Lung microvascular endothelial cell (primary cell): ENCODE measurements at regions not wholly inside any gene's neighbourhood (a gene's known extent, or its start where the extent isn't known, plus 50 kb on each side); places are given as distances from the start of the nearest gene placed in this dataset.
"Not testable (repeated sequence)": the region's sequence is repeated elsewhere in the genome, so short reads cannot be mapped to it uniquely, and the experiment has no call there.

ENCODE experiments used
- DNase-seq, 2 donors: peaks; one replicate each; pipeline versions ENCODE4 v3.0.0 to v3.0.0-alpha.2; 2010; ENCODE audit warnings: low read depth in 2 of 2

GRCh38 chr7:109616551-109617069 lies 1046.9 kb downstream of the DNAJB9 start:
- no peak for DNase-seq

DNA sequence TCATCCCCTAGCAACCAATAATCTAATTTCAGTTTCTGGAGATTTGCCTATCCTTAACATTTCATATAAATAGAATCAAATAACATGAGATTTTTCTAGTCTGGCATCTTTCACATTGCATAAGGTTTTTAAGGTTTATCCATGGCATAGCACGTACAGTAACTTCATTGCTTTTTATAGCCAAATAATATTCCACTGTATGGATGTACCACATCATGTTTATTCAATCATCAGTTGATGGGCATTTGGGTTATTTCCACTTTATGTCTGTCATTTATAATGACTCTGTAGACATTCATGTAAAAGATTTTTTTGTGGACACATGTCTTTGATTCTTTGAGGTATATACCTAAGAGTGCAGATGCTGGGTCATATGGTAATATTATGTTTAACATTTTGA lies 1052.6 kb downstream of the DNAJB9 start:
- no peak for DNase-seq

- not testable (repeated sequence) for DNase-seq
These were observed 1063.2 kb downstream of the DNAJB9 start for GRCh38 chr7:109632890-109633289.

GRCh38 chr7:109635374-109635773 lies 1065.7 kb downstream of the DNAJB9 start:
- DNase-seq, result no peak

GRCh38 chr7:109637428-109637990 lies 1067.8 kb downstream of the DNAJB9 start:
- DNase-seq, result no peak

- no peak for DNase-seq
These were observed 1068.6 kb downstream of the DNAJB9 start for GRCh38 chr7:109638321-109638720.

- no peak for DNase-seq
These were observed 1069.9 kb downstream of the DNAJB9 start for GRCh38 chr7:109639561-109639960.

DNA sequence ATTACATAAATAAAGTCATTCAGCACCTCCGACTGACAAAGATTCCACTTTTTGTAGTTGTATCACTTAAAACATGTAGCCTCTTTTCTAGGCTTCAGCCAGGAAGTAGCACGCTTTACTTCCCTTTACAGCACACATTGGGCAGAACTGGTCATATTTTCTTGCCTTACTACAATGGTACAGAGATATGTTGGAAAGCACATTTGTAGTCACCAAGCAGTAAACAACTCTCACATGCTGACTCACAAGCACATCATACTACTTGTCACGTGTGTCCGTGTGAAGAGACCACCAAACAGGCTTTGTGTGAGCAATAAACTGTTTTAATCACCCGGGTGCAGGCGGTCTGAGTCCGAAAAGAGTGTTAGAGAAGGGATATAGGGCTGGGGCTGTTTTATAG lies 1071.8 kb downstream of the DNAJB9 start:
- no peak for DNase-seq

DNA sequence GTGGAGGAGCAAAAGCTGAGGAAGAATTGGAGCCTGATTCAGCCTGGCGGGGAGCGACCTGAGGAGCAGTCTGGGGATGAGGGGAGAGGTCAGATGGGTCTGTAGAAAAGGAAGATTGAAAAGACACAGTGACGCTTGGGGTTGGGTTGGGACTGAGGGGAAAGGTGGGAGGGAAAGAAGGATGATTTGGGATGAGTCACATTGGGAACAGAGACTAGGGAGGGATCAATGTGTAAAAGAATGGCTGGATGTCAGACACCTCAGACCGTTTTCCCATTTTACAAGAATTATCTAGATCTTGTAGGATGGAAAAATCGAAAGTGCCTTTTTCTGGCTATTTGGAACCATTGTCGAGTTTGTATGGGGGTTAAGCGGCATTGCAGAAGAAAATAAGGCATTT lies 1076.5 kb downstream of the DNAJB9 start:
- no peak for DNase-seq

GRCh38 chr7:109646594-109646993 lies 1076.9 kb downstream of the DNAJB9 start:
- DNase-seq, result not testable (repeated sequence)

DNA sequence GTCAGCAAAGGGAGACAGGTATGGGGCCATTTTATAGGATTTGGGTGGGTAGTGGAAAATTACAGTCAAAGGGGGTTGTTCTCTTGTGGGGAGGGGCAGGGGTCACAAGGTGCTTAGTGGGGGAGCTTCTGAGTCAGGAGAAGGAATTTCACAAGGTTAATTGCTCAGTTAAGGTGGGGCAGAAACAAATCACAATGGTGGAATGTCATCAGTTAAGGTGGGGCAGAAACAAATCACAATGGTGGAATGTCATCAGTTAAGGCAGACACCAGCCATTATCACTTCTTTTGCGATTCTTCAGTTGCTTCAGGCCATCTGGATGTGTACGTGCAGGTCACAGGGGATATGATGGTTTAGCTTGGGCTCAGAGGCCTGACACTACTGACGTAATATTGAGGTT lies 1077.6 kb downstream of the DNAJB9 start:
- not testable (repeated sequence) for DNase-seq

GRCh38 chr7:109659261-109659660 lies 1089.6 kb downstream of the DNAJB9 start:
- no peak for DNase-seq

DNA sequence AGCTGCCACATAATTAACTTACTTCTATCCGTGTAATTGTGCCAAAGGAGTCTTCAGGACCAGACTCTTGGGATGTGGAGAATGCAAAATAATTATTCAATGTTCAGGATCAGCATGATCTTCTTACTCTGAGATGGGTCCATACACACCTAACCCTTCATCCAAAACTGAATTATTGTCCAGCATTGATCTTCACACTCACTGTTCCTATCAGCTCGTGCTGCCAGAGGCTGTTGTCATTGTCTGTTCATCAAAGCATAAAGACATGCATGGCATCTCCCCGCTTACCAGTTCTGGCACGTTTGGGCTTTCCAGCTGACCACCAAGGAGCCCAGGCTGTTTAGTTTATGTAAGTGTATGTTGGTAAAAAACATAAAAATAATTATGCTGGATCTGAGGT lies 1090.7 kb downstream of the DNAJB9 start:
- no peak for DNase-seq

DNA sequence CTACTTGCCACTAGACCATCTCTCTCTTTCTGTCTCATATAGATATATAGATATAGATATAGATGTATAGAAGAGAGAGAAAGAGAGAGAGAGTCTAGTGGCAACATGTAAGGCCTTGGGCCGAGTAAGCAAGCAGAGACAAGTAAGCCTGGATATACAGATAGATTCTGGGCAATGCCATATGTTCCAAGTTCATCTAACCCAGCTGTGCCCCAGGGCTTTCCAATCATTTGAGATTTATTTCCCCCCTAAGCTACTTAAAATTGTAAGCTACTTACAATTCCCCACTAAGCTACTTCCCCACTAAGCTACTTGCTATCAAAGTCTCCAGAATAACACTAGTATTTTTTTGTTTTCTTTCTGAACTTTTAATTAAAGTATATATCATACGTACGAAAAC lies 1094.1 kb downstream of the DNAJB9 start:
- DNase-seq, result no peak

- DNase-seq, result not testable (repeated sequence)
These were observed 1117.6 kb downstream of the DNAJB9 start for GRCh38 chr7:109687269-109687668.

GRCh38 chr7:109692613-109693012 lies 1122.9 kb downstream of the DNAJB9 start:
- DNase-seq, result not testable (repeated sequence)

DNA sequence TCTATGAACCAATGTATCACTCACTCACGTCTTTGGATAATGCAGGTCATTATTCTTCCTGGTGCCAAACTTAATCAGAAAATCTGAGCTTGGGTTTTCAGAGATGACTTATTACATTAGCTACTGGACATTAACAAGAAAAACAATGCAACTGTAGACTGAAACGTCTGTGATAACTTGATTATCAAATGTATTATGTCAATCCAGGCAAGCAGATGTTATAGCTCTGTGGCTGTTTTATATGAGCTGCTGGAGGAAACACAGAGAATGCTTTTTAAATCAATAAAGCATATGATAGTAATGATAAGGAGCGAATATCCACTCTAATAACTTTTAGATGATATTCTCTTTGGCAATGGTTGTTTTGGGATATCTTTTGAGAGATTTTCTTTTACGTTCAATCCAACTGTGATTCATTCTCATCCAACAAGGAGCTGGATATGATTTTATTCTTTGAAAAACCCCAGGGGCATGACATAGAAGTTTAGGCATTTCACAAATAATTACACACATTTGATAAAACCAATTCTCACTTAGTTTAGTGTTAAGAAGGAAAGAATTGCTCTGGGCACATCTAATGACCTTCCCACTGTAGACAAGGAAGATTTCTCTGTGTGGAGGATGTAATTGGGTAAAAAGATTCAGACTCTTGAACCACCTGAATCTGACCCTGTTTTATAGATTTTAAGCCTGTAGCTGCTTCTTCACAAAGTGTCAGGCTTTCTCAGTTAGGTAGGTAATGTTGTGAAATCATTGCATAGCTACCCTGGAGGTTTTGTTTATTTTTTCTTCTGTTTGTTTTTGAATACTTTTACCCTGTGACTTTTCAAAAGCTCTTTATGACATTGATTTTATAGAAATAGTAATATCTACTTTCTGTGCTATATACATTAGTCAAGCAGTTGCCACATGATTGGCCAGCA lies 1124.7 kb downstream of the DNAJB9 start:
- no peak for DNase-seq

DNA sequence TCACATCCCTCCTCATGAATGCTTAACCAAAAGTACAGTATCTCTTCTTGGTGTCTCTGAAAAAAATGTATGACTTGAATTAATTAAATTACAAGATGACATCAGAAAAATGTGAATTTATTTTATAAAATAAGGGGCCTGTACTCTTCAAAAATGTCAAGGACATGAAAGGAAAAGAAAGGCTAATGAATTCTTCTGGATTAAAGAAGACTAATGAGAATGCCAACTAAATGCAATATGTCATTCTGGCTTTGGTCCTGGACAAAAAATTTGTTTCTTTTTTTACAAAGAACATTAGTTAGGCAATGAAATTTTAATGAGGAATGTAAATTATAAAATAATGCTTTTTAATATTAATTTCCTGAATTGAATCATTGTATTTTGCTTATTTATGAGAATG lies 1125.7 kb downstream of the DNAJB9 start:
- no peak for DNase-seq

DNA sequence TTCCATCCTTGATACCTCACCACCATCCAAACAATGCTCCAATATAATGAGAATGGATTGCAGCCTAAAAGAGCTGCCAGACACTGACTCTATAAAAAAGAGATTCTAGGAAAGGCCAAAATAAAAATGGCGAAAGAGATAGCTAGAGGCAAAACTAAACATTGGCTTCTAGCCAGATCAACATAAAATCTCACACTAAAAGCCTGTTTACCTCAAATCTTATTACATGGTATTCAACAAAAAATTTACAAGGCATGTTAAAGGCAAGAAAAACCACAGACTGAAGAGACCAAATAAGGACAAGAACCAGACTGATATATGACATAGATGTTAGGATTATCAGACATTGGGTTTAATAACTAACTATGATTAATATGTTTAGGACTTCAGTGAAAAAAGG lies 1127.0 kb downstream of the DNAJB9 start:
- DNase-seq, result no peak

DNA sequence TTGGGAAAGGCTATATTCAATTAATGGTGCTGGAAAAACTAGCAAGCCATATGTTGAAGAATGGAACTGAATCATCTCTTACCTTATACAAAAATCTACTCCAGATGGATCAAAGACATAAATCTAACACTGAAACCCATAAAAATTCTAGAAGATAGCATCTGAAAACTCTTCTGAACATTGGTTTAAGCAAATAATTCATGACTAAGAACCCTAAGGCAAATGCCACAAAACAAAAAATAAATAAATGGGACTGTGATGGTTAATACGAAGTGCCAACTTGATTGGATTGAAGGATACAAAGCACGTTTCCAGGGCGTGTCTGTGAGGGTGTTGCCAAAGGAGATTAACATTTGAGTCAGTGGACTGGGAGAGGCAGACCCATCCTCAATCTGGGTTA lies 1130.0 kb downstream of the DNAJB9 start:
- no peak for DNase-seq

GRCh38 chr7:109713366-109713765 lies 1143.7 kb downstream of the DNAJB9 start:
- no peak for DNase-seq

GRCh38 chr7:109719359-109719758 lies 1149.7 kb downstream of the DNAJB9 start:
- not testable (repeated sequence) for DNase-seq

DNA sequence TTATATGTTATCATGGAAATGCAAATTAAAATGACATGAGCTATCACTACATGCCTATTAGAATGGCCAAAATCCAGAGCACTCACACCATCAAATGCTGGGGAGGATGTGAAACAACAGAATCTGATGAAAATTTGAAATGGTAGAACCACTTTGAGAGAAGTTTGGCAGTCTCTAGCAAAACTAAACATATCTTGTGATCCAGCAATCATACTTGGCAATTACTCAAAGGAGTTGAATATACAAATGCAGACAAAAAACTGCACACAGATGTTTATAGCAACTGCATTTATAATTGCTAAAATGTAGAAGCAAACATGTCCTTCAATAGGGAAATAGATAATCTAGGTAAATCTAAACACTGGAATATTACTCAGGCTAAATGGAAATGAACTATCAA lies 1164.9 kb downstream of the DNAJB9 start:
- no peak for DNase-seq
